Keratinocyte (primary cell): ENCODE measurements at regions not wholly inside any gene's neighbourhood (a gene's known extent, or its start where the extent isn't known, plus 50 kb on each side); places are given as distances from the start of the nearest gene placed in this dataset.

ENCODE experiments used
- DNase-seq: peaks from one replicate; pipeline ENCODE4 v3.0.0-alpha.2; 2011; ENCODE audit warnings: low read depth, missing footprints, low spot score
- FAIRE-seq: peaks from 2 replicates; lab custom pipeline; 2011; peaks lifted over from hg19 to GRCh38; lab: Jason Lieb, UNC
- H2AFZ ChIP-seq: 2 replicates; pipeline ENCODE4 v1.6.0; 2012; ENCODE audit warnings: low read length, control low read depth, inconsistent platforms; ENCODE audit not compliant: control insufficient read depth
- H3K27ac ChIP-seq: 2 replicates; pipeline ENCODE4 v1.5.1; 2011; ENCODE audit warnings: low read length; ENCODE audit not compliant: control insufficient read depth, insufficient read depth
- H3K27me3 ChIP-seq: 3 replicates; pipeline ENCODE4 v1.6.0; 2011; ENCODE audit warnings: low read length; ENCODE audit not compliant: control insufficient read depth, insufficient read depth; ENCODE audit errors: extremely low read depth
- H3K36me3 ChIP-seq, 2 experiments: 2 replicates in 1 of 2; 3 replicates in 1 of 2; pipeline ENCODE4 v1.5.1; 2011; ENCODE audit warnings: low read length in 2 of 2, mild to moderate bottlenecking in 1 of 2; ENCODE audit not compliant: control insufficient read depth in 2 of 2, insufficient read depth in 2 of 2; ENCODE audit errors: extremely low read depth in 1 of 2
- H3K4me1 ChIP-seq: 3 replicates; pipeline ENCODE4 v1.5.1; 2011; ENCODE audit warnings: low read length; ENCODE audit not compliant: control insufficient read depth, insufficient read depth; ENCODE audit errors: extremely low read depth
- H3K4me2 ChIP-seq: 3 replicates; pipeline ENCODE4 v1.6.0; 2011; ENCODE audit warnings: low read depth, low read length; ENCODE audit not compliant: control insufficient read depth, insufficient read depth; ENCODE audit errors: extremely low read depth
- H3K4me3 ChIP-seq, 3 experiments: fragments of 200-600 bp in 1 of 3; sonication (generic) in 1 of 3; 2 replicates in 2 of 3; 3 replicates in 1 of 3; pipeline ENCODE4 v1.5.1; 2011 to 2016; ENCODE audit warnings: low read length in 3 of 3, mild to moderate bottlenecking in 3 of 3, control low read depth in 2 of 3, inconsistent platforms in 1 of 3, low read depth in 1 of 3, mixed read lengths in 1 of 3, mixed run types in 1 of 3, moderate library complexity in 1 of 3; ENCODE audit not compliant: control insufficient read depth in 2 of 3, insufficient read depth in 2 of 3; ENCODE audit errors: extremely low read depth in 1 of 3
- H3K79me2 ChIP-seq: 2 replicates; pipeline ENCODE4 v1.6.0; 2012; ENCODE audit warnings: low read length; ENCODE audit not compliant: control insufficient read depth, insufficient read depth
- H3K9ac ChIP-seq: 3 replicates; pipeline ENCODE4 v1.6.0; 2011; ENCODE audit warnings: low read length; ENCODE audit not compliant: control insufficient read depth, insufficient read depth; ENCODE audit errors: extremely low read depth
- H3K9me1 ChIP-seq: 3 replicates; pipeline ENCODE4 v1.6.0; 2011; ENCODE audit warnings: low read length; ENCODE audit not compliant: control insufficient read depth, insufficient read depth; ENCODE audit errors: extremely low read depth
- H3K9me3 ChIP-seq: 2 replicates; pipeline ENCODE4 v1.5.1; 2012; ENCODE audit warnings: low read depth, low read length; ENCODE audit not compliant: control insufficient read depth
- H4K20me1 ChIP-seq: 3 replicates; pipeline ENCODE4 v1.6.0; 2011; ENCODE audit warnings: low read length; ENCODE audit not compliant: control insufficient read depth, insufficient read depth; ENCODE audit errors: extremely low read depth
- EZH2 ChIP-seq: IDR thresholded peaks from one replicate; pipeline ENCODE4 v1.6.1; 2012; ENCODE audit warnings: inconsistent platforms, mild to moderate bottlenecking, low read length, moderate library complexity
- dilution Hi-C: fragments of 300-500 bp; cut with MboI; formaldehyde crosslinking; loops from one replicate; pipeline ENCODE4 v1.7.0; 2020; ENCODE audit warnings: low sequenced_read_pairs; ENCODE audit not compliant: extremely low pct_ligation_motif_present
- TF ChIP-seq, protein P1 (sequence below), 3 experiments: IDR thresholded peaks in 1 of 3; conservative IDR thresholded peaks in 1 of 3; optimal IDR thresholded peaks in 1 of 3; 2 replicates in 2 of 3; 3 replicates in 1 of 3; pipeline versions ENCODE3 to v1.5.1; 2011; ENCODE audit warnings: low read length in 3 of 3, mild to moderate bottlenecking in 3 of 3, moderate library complexity in 2 of 3, control low read depth in 1 of 3, inconsistent platforms in 1 of 3; ENCODE audit not compliant: insufficient read depth in 2 of 3; ENCODE audit errors: extremely low read depth in 1 of 3

DNA sequence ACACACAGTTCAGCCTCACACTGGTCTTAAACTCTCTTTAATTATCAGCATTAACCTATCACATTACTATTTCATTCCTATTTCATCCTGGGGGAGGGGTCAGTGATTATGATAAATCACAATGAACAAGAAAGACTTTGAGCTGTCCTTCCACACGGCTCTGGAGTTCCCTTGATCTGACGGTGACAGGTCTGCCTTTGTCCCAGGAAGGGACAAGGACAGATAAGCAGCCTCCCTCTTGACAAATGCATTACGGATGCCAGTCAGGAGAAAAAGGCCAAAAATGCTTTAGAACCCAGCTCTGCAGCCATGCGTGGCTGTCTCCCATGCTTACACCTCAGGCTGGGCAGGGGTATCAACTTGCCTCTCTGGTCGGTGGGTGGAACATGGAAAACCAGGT lies 281.7 kb downstream of the BCL11A start:
- TF ChIP-seq, protein P1, sequence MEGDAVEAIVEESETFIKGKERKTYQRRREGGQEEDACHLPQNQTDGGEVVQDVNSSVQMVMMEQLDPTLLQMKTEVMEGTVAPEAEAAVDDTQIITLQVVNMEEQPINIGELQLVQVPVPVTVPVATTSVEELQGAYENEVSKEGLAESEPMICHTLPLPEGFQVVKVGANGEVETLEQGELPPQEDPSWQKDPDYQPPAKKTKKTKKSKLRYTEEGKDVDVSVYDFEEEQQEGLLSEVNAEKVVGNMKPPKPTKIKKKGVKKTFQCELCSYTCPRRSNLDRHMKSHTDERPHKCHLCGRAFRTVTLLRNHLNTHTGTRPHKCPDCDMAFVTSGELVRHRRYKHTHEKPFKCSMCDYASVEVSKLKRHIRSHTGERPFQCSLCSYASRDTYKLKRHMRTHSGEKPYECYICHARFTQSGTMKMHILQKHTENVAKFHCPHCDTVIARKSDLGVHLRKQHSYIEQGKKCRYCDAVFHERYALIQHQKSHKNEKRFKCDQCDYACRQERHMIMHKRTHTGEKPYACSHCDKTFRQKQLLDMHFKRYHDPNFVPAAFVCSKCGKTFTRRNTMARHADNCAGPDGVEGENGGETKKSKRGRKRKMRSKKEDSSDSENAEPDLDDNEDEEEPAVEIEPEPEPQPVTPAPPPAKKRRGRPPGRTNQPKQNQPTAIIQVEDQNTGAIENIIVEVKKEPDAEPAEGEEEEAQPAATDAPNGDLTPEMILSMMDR (optimal IDR thresholded peaks at IDR 0.05 in 1 of 3, IDR thresholded peaks at IDR 0.05 in 1 of 3, conservative IDR thresholded peaks at IDR 0.05 in 1 of 3; ENCODE audit: extremely low read depth in 1 of 3, insufficient read depth in 2 of 3, low read length in 3 of 3) = no peak
- no peak for TF ChIP-seq EZH2
- no peaks in the 10 kb centered on the region for H3K27me3 ChIP-seq
- FAIRE-seq = no peak
- no peaks in the 10 kb centered on the region for H4K20me1 ChIP-seq
- no peaks in the 10 kb centered on the region for H3K79me2 ChIP-seq
- no peak overlapping the region for H3K27ac ChIP-seq
- H3K36me3 ChIP-seq = no peaks in the 10 kb centered on the region
- no peaks in the 10 kb centered on the region for H3K9me3 ChIP-seq
- H3K9me1 ChIP-seq = no peaks in the 10 kb centered on the region
- dilution Hi-C loops = no loop called here
- H3K4me3 ChIP-seq = no peak overlapping the region
- DNase-seq = no peak
- no peak overlapping the region for H2AFZ ChIP-seq
- no peak overlapping the region for H3K4me2 ChIP-seq
- no peak overlapping the region for H3K9ac ChIP-seq
- no peaks in the 10 kb centered on the region for H3K4me1 ChIP-seq

DNA sequence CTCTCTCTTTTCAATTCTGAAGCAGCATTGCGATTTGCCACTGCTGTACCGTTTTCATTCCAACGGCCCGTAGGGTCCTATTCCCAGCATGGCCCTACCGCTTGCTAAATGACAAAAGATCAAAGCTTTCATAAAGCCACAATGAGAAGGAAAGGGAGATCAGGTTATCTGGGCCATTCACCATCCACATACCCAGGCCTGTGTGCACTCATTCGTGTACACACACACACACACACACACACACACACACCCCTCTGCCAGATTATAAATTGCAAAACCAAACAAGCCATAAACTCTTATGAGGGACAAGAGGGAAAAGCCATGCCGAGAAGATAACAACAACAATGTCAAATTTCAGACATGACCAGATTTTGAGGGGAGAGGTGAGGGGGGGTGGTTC lies 282.3 kb downstream of the BCL11A start:
- Histone ChIP-seq H3K79me2 (no peaks in the 10 kb centered on the region), H3K9me1 (no peaks in the 10 kb centered on the region), H3K9me3 (no peaks in the 10 kb centered on the region), H3K4me2 (no peak overlapping the region), H3K9ac (no peak overlapping the region), H3K4me3 (no peak overlapping the region), H3K4me1 (no peaks in the 10 kb centered on the region), H3K27me3 (no peaks in the 10 kb centered on the region), H4K20me1 (no peaks in the 10 kb centered on the region), H3K36me3 (no peaks in the 10 kb centered on the region), H2AFZ (no peak overlapping the region), H3K27ac (no peak overlapping the region)
- dilution Hi-C loops = no loop called here
- no peak for DNase-seq
- FAIRE-seq = no peak
- TF ChIP-seq, protein P1 (optimal IDR thresholded peaks at IDR 0.05 in 1 of 3, IDR thresholded peaks at IDR 0.05 in 1 of 3, conservative IDR thresholded peaks at IDR 0.05 in 1 of 3; ENCODE audit: extremely low read depth in 1 of 3, insufficient read depth in 2 of 3, low read length in 3 of 3) = no peak
- TF ChIP-seq EZH2 = no peak
